K562 (cell line): ENCODE measurements at regions not wholly inside any gene's neighbourhood (a gene's known extent, or its start where the extent isn't known, plus 50 kb on each side); places are given as distances from the start of the nearest gene placed in this dataset.

ENCODE experiments used
- ATAC-seq: fragments of 200-7000 bp; cut with Tn5 transposase; 3 replicates; pipeline ENCODE4 v1.9.1; 2020; ENCODE audit warnings: moderate library complexity
- BruUV-seq: library from RNA; stranded (reverse); fragments of 400-500 nt; replicated peaks from 2 replicates; lab custom pipeline; 2021; lab: Mats Ljungman, UMichigan
- CTCF ChIA-PET: fragments of 300-600 bp; formaldehyde crosslinking; extraction: SDS; loops from one replicate; lab custom pipeline; 2021; ENCODE audit warnings: low intra/inter-chr PET ratio; lab: Yijun Ruan, JAX
- POLR2A ChIA-PET: fragments of 300-600, 350-650 bp; sonication (Branson Sonifier 250); formaldehyde crosslinking; extraction: SDS; loops from one replicate; lab custom pipeline; 2021; ENCODE audit warnings: antibody characterized with exemption, inconsistent platforms; lab: Yijun Ruan, JAX
- DNase-seq, 4 experiments: peaks; one replicate each; pipeline versions ENCODE4 v3.0.0 to v3.0.0-alpha.2; 2011 to 2018; ENCODE audit warnings: low spot score in 3 of 4, mixed read lengths in 3 of 4; ENCODE audit errors: extremely low read depth in 1 of 4
- FAIRE-seq: peaks from 2 replicates; lab custom pipeline; 2011; peaks lifted over from hg19 to GRCh38; lab: Jason Lieb, UNC
- H2AFZ ChIP-seq: 2 replicates; pipeline ENCODE4 v1.6.0; 2011; ENCODE audit warnings: low read depth, low read length, control low read depth, inconsistent platforms
- H3K27ac ChIP-seq: fragments of 200-600 bp; 3 replicates; pipeline ENCODE4 v1.8.0; 2011; ENCODE audit warnings: low read depth, mild to moderate bottlenecking, control low read depth, inconsistent platforms, low read length, moderate library complexity, mixed read lengths; ENCODE audit errors: extremely low read depth
- H3K27me3 ChIP-seq, 2 experiments: fragments of 300-600 bp in 1 of 2; 2 replicates in 1 of 2; 3 replicates in 1 of 2; pipeline versions ENCODE4 v1.6.0 to v1.8.0; 2011; ENCODE audit warnings: inconsistent platforms in 2 of 2, low read length in 2 of 2, mild to moderate bottlenecking in 1 of 2, mixed read lengths in 1 of 2, moderate library complexity in 1 of 2; ENCODE audit not compliant: control insufficient read depth in 2 of 2, insufficient read depth in 2 of 2
- H3K36me3 ChIP-seq: fragments of 300-600 bp; 3 replicates; pipeline ENCODE4 v1.8.0; 2011; ENCODE audit warnings: mild to moderate bottlenecking, low read length, inconsistent platforms; ENCODE audit not compliant: control insufficient read depth, insufficient read depth
- H3K4me1 ChIP-seq, 2 experiments: fragments of 200-600 bp in 1 of 2; replicated peaks in 1 of 2; 2 replicates in 1 of 2; 3 replicates in 1 of 2; pipeline versions ENCODE4 v1.5.1 to v1.8.0; 2011; ENCODE audit warnings: inconsistent platforms in 2 of 2, low read length in 2 of 2, mild to moderate bottlenecking in 1 of 2, mixed read lengths in 1 of 2, moderate library complexity in 1 of 2; ENCODE audit not compliant: control insufficient read depth in 2 of 2, insufficient read depth in 2 of 2
- H3K4me2 ChIP-seq: 2 replicates; pipeline ENCODE4 v1.6.1; 2011; ENCODE audit warnings: low read length, control low read depth, inconsistent platforms, mixed read lengths; ENCODE audit not compliant: insufficient read depth
- H3K4me3 ChIP-seq: fragments of 200-600 bp; sonication (generic), shearing (Covaris generic); 2 replicates; pipeline ENCODE4 v1.5.1; 2016; ENCODE audit warnings: control low read depth, inconsistent platforms
- H3K79me2 ChIP-seq: fragments of 200-600 bp; 3 replicates; pipeline ENCODE4 v1.8.0; 2011; ENCODE audit warnings: low read length, inconsistent platforms; ENCODE audit not compliant: control insufficient read depth, insufficient read depth
- H3K9ac ChIP-seq, 2 experiments: 2 replicates each; pipeline versions ENCODE4 v1.6.0 to v1.6.1; 2011; ENCODE audit warnings: low read depth in 2 of 2, low read length in 2 of 2, control low read depth in 1 of 2, inconsistent platforms in 1 of 2, mild to moderate bottlenecking in 1 of 2, mixed read lengths in 1 of 2; ENCODE audit not compliant: insufficient read depth in 1 of 2
- H3K9me1 ChIP-seq: one replicate; pipeline ENCODE4 v1.6.0; 2011; ENCODE audit warnings: inconsistent platforms, mild to moderate bottlenecking, low read length, moderate library complexity; ENCODE audit not compliant: control insufficient read depth, insufficient read depth
- H3K9me3 ChIP-seq: replicated peaks from 2 replicates; pipeline ENCODE4 v1.5.1; 2011; ENCODE audit warnings: low read depth, low read length, inconsistent platforms; ENCODE audit not compliant: control insufficient read depth, insufficient read depth
- H4K20me1 ChIP-seq: replicated peaks from 2 replicates; pipeline ENCODE4 v1.6.1; 2011; ENCODE audit warnings: low read length, inconsistent platforms, mixed read lengths; ENCODE audit not compliant: control insufficient read depth, insufficient read depth
- KLF6 ChIP-seq: fragments of 250-450 bp; sonication (Bioruptor Pico); IDR thresholded peaks from 2 replicates; pipeline ENCODE4 v1.4.0; 2020; ENCODE audit warnings: mild to moderate bottlenecking, moderate library complexity, borderline replicate concordance
- NEUROD1 ChIP-seq: fragments of 150-350 bp; IDR thresholded peaks from 2 replicates; pipeline ENCODE4 v1.6.1; 2014; ENCODE audit warnings: borderline replicate concordance, low read length, low read depth; ENCODE audit not compliant: partially characterized antibody
- NRF1 ChIP-seq, 2 experiments: fragments of 450-650 bp; IDR thresholded peaks in 1 of 2; conservative IDR thresholded peaks in 1 of 2; 2 replicates each; pipeline ENCODE4 v1.6.1; 2014; ENCODE audit warnings: mild to moderate bottlenecking in 2 of 2
- THRAP3 ChIP-seq: fragments of 450-650 bp; IDR thresholded peaks from 2 replicates; pipeline ENCODE4 v1.6.1; 2016; ENCODE audit warnings: mild to moderate bottlenecking, inconsistent platforms, borderline replicate concordance
- ZNF589 ChIP-seq: fragments of 200-800 bp; sonication (Bioruptor generic); IDR thresholded peaks from 2 replicates; pipeline ENCODE4 v1.6.1; 2016; ENCODE audit warnings: low read depth, missing genetic modification characterization, missing compliant biosample characterization
- WGBS: fragments of 100-300 bp; shearing (Covaris generic); methylation state at CpG from one replicate; pipeline ENCODE4 v1.1.6; 2016; ENCODE audit warnings: low coverage, mixed read lengths; ENCODE audit not compliant: insufficient coverage; ENCODE audit errors: missing lambda C conversion rate; 5-methylcytosine and 5-hydroxymethylcytosine counted together
- in situ Hi-C: fragments of 300-500 bp; cut with MboI; formaldehyde crosslinking; loops from 4 replicates; pipeline ENCODE4 v1.15.0; 2018; ENCODE audit warnings: inconsistent platforms, mixed read lengths
- intact Hi-C: fragments of 100-400 bp; cut with micrococcal nuclease; formaldehyde crosslinking; loops from 2 replicates; pipeline ENCODE4 v1.14.2; 2022
- TF ChIP-seq, protein P1 (sequence below): sonication (generic); formaldehyde crosslinking; IDR thresholded peaks from 2 replicates; pipeline ENCODE4 v1.8.0; 2022; ENCODE audit warnings: mild to moderate bottlenecking, missing genetic modification reagents
- TF ChIP-seq, protein P2 (sequence below), 2 experiments: fragments of 450-650 bp in 1 of 2; sonication (generic) in 1 of 2; formaldehyde crosslinking in 1 of 2; IDR thresholded peaks; 2 replicates each; pipeline versions ENCODE4 v1.7.1 to v1.9.0; 2016 to 2022; ENCODE audit warnings: inconsistent platforms in 1 of 2, mild to moderate bottlenecking in 1 of 2, missing genetic modification reagents in 1 of 2

GRCh38 chr20:1844325-1845162 is 50.7 kb upstream of the SIRPA start:
- Histone ChIP-seq H3K79me2 (no peaks in the 10 kb centered on the region), H3K27ac (no peak overlapping the region), H3K9ac (no peak overlapping the region), H3K4me1 (no peaks in the 10 kb centered on the region), H3K9me3 (no peaks in the 10 kb centered on the region), H3K4me2 (no peak overlapping the region), H3K36me3 (no peaks in the 10 kb centered on the region), H3K4me3 (no peak overlapping the region), H3K9me1 (no peaks in the 10 kb centered on the region), H2AFZ (no peak overlapping the region), H3K27me3 (peaks cover 0 to 11% of the 10 kb centered on the region in 2 experiments; a peak in 1 of 5 replicates), H4K20me1 (no peaks in the 10 kb centered on the region)
- ChIA-PET CTCF (no interaction called here), POLR2A (no interaction called here)
- FAIRE-seq: no peak
- no peak for DNase-seq
- in situ Hi-C loops (no loop called here), intact Hi-C loops (no loop called here)
- ATAC-seq: no peak
- 0% methylated on average over 9 of the region's 10 CpGs for WGBS
- no TSS peak for BruUV-seq
- TF ChIP-seq NRF1 (conservative IDR thresholded peaks at IDR 0.05 in 1 of 2, IDR thresholded peaks at IDR 0.05 in 1 of 2) (no peak), ZNF589 (CRISPR knock-in tag) (no peak), THRAP3 (no peak), KLF6 (no peak), NEUROD1 (no peak)
- TF ChIP-seq, protein P1, sequence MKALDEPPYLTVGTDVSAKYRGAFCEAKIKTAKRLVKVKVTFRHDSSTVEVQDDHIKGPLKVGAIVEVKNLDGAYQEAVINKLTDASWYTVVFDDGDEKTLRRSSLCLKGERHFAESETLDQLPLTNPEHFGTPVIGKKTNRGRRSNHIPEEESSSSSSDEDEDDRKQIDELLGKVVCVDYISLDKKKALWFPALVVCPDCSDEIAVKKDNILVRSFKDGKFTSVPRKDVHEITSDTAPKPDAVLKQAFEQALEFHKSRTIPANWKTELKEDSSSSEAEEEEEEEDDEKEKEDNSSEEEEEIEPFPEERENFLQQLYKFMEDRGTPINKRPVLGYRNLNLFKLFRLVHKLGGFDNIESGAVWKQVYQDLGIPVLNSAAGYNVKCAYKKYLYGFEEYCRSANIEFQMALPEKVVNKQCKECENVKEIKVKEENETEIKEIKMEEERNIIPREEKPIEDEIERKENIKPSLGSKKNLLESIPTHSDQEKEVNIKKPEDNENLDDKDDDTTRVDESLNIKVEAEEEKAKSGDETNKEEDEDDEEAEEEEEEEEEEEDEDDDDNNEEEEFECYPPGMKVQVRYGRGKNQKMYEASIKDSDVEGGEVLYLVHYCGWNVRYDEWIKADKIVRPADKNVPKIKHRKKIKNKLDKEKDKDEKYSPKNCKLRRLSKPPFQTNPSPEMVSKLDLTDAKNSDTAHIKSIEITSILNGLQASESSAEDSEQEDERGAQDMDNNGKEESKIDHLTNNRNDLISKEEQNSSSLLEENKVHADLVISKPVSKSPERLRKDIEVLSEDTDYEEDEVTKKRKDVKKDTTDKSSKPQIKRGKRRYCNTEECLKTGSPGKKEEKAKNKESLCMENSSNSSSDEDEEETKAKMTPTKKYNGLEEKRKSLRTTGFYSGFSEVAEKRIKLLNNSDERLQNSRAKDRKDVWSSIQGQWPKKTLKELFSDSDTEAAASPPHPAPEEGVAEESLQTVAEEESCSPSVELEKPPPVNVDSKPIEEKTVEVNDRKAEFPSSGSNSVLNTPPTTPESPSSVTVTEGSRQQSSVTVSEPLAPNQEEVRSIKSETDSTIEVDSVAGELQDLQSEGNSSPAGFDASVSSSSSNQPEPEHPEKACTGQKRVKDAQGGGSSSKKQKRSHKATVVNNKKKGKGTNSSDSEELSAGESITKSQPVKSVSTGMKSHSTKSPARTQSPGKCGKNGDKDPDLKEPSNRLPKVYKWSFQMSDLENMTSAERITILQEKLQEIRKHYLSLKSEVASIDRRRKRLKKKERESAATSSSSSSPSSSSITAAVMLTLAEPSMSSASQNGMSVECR (CRISPR knock-in tag): no peak
- TF ChIP-seq, protein P2, sequence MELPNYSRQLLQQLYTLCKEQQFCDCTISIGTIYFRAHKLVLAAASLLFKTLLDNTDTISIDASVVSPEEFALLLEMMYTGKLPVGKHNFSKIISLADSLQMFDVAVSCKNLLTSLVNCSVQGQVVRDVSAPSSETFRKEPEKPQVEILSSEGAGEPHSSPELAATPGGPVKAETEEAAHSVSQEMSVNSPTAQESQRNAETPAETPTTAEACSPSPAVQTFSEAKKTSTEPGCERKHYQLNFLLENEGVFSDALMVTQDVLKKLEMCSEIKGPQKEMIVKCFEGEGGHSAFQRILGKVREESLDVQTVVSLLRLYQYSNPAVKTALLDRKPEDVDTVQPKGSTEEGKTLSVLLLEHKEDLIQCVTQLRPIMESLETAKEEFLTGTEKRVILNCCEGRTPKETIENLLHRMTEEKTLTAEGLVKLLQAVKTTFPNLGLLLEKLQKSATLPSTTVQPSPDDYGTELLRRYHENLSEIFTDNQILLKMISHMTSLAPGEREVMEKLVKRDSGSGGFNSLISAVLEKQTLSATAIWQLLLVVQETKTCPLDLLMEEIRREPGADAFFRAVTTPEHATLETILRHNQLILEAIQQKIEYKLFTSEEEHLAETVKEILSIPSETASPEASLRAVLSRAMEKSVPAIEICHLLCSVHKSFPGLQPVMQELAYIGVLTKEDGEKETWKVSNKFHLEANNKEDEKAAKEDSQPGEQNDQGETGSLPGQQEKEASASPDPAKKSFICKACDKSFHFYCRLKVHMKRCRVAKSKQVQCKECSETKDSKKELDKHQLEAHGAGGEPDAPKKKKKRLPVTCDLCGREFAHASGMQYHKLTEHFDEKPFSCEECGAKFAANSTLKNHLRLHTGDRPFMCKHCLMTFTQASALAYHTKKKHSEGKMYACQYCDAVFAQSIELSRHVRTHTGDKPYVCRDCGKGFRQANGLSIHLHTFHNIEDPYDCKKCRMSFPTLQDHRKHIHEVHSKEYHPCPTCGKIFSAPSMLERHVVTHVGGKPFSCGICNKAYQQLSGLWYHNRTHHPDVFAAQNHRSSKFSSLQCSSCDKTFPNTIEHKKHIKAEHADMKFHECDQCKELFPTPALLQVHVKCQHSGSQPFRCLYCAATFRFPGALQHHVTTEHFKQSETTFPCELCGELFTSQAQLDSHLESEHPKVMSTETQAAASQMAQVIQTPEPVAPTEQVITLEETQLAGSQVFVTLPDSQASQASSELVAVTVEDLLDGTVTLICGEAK (IDR thresholded peaks at IDR 0.05): no peak
- TF ChIP-seq, protein P2 (CRISPR knock-in tag; IDR thresholded peaks at IDR 0.05): no peak
